NT2/D1 (cell line): ENCODE measurements at regions not wholly inside any gene's neighbourhood (a gene's known extent, or its start where the extent isn't known, plus 50 kb on each side); places are given as distances from the start of the nearest gene placed in this dataset.

Experiments used
- DNase-seq: peaks from one replicate; pipeline ENCODE4 v3.0.0-alpha.2; 2011; ENCODE audit warnings: low read depth, low spot score
- H3K27me3 ChIP-seq: 2 replicates; pipeline ENCODE4 v1.6.0; 2011; ENCODE audit warnings: mild to moderate bottlenecking; ENCODE audit not compliant: insufficient read length, insufficient read depth
- H3K36me3 ChIP-seq: 2 replicates; pipeline ENCODE4 v1.6.1; 2011; ENCODE audit warnings: mild to moderate bottlenecking, low read length, mixed read lengths; ENCODE audit not compliant: insufficient read depth, insufficient read length
- H3K4me1 ChIP-seq: 2 replicates; pipeline ENCODE4 v1.5.1; 2011; ENCODE audit not compliant: insufficient read depth, insufficient read length
- H3K4me3 ChIP-seq: 2 replicates; pipeline ENCODE4 v1.5.1; 2011; ENCODE audit warnings: low read depth; ENCODE audit not compliant: insufficient read length
- H3K9ac ChIP-seq: 2 replicates; pipeline ENCODE4 v1.6.0; 2011; ENCODE audit warnings: low read depth; ENCODE audit not compliant: insufficient read length
- H3K9me3 ChIP-seq: 2 replicates; pipeline ENCODE4 v1.5.1; 2011; ENCODE audit warnings: mild to moderate bottlenecking, low read length; ENCODE audit not compliant: insufficient read depth
- SUZ12 ChIP-seq: IDR thresholded peaks from 2 replicates; pipeline ENCODE4 v1.6.1; 2011; ENCODE audit not compliant: insufficient read length, insufficient read depth; ENCODE audit errors: extremely low read depth
- YY1 ChIP-seq: IDR thresholded peaks from 2 replicates; pipeline ENCODE4 v1.6.1; 2011; ENCODE audit not compliant: insufficient read length, insufficient read depth
- ZNF274 ChIP-seq: IDR thresholded peaks from 2 replicates; pipeline ENCODE4 v1.6.1; 2011; ENCODE audit warnings: mild to moderate bottlenecking, low read depth, low read length

GRCh38 chr4:177105536-177105935 is 204.1 kb upstream of the NEIL3 start:
- no peaks in the 10 kb centered on the region for H3K27me3 ChIP-seq
- no peak for DNase-seq
- TF ChIP-seq YY1 (no peak), SUZ12 (no peak), ZNF274 (no peak)

GRCh38 chr4:177107288-177107921 is 202.3 kb upstream of the NEIL3 start:
- no peak for DNase-seq
- Histone ChIP-seq H3K4me3 (no peak overlapping the region), H3K36me3 (no peaks in the 10 kb centered on the region), H3K27me3 (no peaks in the 10 kb centered on the region), H3K9me3 (no peaks in the 10 kb centered on the region; the same call in 1 of the 2 replicates), H3K4me1 (no peaks in the 10 kb centered on the region), H3K9ac (no peak overlapping the region)
- TF ChIP-seq ZNF274 = no peak
- TF ChIP-seq SUZ12 = no peak
- no peak for TF ChIP-seq YY1

More at GRCh38 chr4:177105536-177105935, 204.1 kb upstream of the NEIL3 start:
- Histone ChIP-seq H3K4me3 (no peak overlapping the region), H3K4me1 (no peaks in the 10 kb centered on the region), H3K9me3 (no peaks in the 10 kb centered on the region), H3K36me3 (no peaks in the 10 kb centered on the region), H3K9ac (no peak overlapping the region)

- no peaks in the 10 kb centered on the region for H3K27me3 ChIP-seq
- H3K4me1 ChIP-seq = no peaks in the 10 kb centered on the region
- H3K9me3 ChIP-seq = no peaks in the 10 kb centered on the region; the same call in 1 of the 2 replicates
- DNase-seq = no peak
- H3K4me3 ChIP-seq = no peak overlapping the region
- no peak for TF ChIP-seq ZNF274
- no peaks in the 10 kb centered on the region for H3K36me3 ChIP-seq
- no peak overlapping the region for H3K9ac ChIP-seq
These were observed 201.0 kb upstream of the NEIL3 start for GRCh38 chr4:177108708-177109107.

- H3K36me3 ChIP-seq = no peaks in the 10 kb centered on the region
- DNase-seq = no peak
- TF ChIP-seq YY1 = no peak
- TF ChIP-seq ZNF274 = no peak
- no peak for TF ChIP-seq SUZ12
These were observed 199.9 kb upstream of the NEIL3 start for GRCh38 chr4:177109769-177110168.

GRCh38 chr4:177116161-177116560 is 193.5 kb upstream of the NEIL3 start:
- H3K27me3 ChIP-seq = no peaks in the 10 kb centered on the region
- H3K36me3 ChIP-seq = no peaks in the 10 kb centered on the region
- H3K9me3 ChIP-seq = peaks cover 7% of the 10 kb centered on the region; the same call in 1 of the 2 replicates
- H3K9ac ChIP-seq = no peak overlapping the region
- TF ChIP-seq YY1 (no peak), SUZ12 (no peak), ZNF274 (no peak)
- H3K4me3 ChIP-seq = no peak overlapping the region
- no peak for DNase-seq
- H3K4me1 ChIP-seq = no peaks in the 10 kb centered on the region

More at GRCh38 chr4:177109769-177110168, 199.9 kb upstream of the NEIL3 start:
- H3K9ac ChIP-seq = no peak overlapping the region
- H3K4me3 ChIP-seq = no peak overlapping the region
- no peaks in the 10 kb centered on the region for H3K4me1 ChIP-seq
- no peaks in the 10 kb centered on the region; the same call in 1 of the 2 replicates for H3K9me3 ChIP-seq
- no peaks in the 10 kb centered on the region for H3K27me3 ChIP-seq

- Histone ChIP-seq H3K4me3 (no peak overlapping the region), H3K9me3 (peaks cover 7% of the 10 kb centered on the region; the same call in 1 of the 2 replicates), H3K9ac (no peak overlapping the region), H3K36me3 (no peaks in the 10 kb centered on the region), H3K27me3 (no peaks in the 10 kb centered on the region), H3K4me1 (no peaks in the 10 kb centered on the region)
- no peak for TF ChIP-seq ZNF274
- no peak for TF ChIP-seq YY1
- no peak for TF ChIP-seq SUZ12
- DNase-seq = no peak
These were observed 192.4 kb upstream of the NEIL3 start for GRCh38 chr4:177117256-177117655.

GRCh38 chr4:177118596-177118995 is 191.1 kb upstream of the NEIL3 start:
- Histone ChIP-seq H3K9ac (no peak overlapping the region), H3K36me3 (no peaks in the 10 kb centered on the region), H3K4me1 (no peaks in the 10 kb centered on the region), H3K27me3 (no peaks in the 10 kb centered on the region), H3K9me3 (peaks cover 7% of the 10 kb centered on the region; the same call in 1 of the 2 replicates), H3K4me3 (no peak overlapping the region)
- DNase-seq = no peak
- no peak for TF ChIP-seq SUZ12
- TF ChIP-seq ZNF274 = no peak
- TF ChIP-seq YY1 = no peak

GRCh38 chr4:177119021-177119471 is 190.6 kb upstream of the NEIL3 start:
- no peak overlapping the region for H3K4me3 ChIP-seq
- H3K9me3 ChIP-seq = peaks cover 7% of the 10 kb centered on the region; the same call in 1 of the 2 replicates
- no peak for DNase-seq
- H3K4me1 ChIP-seq = no peaks in the 10 kb centered on the region
- H3K36me3 ChIP-seq = no peaks in the 10 kb centered on the region
- no peak for TF ChIP-seq SUZ12
- no peak for TF ChIP-seq ZNF274
- no peak for TF ChIP-seq YY1
- no peaks in the 10 kb centered on the region for H3K27me3 ChIP-seq
- no peak overlapping the region for H3K9ac ChIP-seq
